Adrenal gland (tissue), 5 donors: ENCODE measurements at regions not wholly inside any gene's neighbourhood (a gene's known extent, or its start where the extent isn't known, plus 50 kb on each side); places are given as distances from the start of the nearest gene placed in this dataset.

ENCODE experiments used
- POLR2A ChIP-seq, 2 donors: fragments of 450-650 bp; IDR thresholded peaks; one replicate each; pipeline ENCODE4 v1.6.1; 2017; ENCODE audit warnings: antibody characterized with exemption in 2 of 2, mild to moderate bottlenecking in 2 of 2, moderate library complexity in 1 of 2
- TF ChIP-seq, protein P1 (sequence below), 6 experiments: fragments of 450-650 bp in 4 of 6; fragments of 200-600 bp in 2 of 6; sonication (generic) in 1 of 6; IDR thresholded peaks; 1 replicate in 5 of 6; 2 replicates in 1 of 6; pipeline versions ENCODE4 v1.5.1 to v1.8.0; 2016 to 2021; ENCODE audit warnings: antibody characterized with exemption in 6 of 6, mild to moderate bottlenecking in 2 of 6, moderate library complexity in 1 of 6
- donor health status: DM: no; HTN: no; CAD: no.

DNA sequence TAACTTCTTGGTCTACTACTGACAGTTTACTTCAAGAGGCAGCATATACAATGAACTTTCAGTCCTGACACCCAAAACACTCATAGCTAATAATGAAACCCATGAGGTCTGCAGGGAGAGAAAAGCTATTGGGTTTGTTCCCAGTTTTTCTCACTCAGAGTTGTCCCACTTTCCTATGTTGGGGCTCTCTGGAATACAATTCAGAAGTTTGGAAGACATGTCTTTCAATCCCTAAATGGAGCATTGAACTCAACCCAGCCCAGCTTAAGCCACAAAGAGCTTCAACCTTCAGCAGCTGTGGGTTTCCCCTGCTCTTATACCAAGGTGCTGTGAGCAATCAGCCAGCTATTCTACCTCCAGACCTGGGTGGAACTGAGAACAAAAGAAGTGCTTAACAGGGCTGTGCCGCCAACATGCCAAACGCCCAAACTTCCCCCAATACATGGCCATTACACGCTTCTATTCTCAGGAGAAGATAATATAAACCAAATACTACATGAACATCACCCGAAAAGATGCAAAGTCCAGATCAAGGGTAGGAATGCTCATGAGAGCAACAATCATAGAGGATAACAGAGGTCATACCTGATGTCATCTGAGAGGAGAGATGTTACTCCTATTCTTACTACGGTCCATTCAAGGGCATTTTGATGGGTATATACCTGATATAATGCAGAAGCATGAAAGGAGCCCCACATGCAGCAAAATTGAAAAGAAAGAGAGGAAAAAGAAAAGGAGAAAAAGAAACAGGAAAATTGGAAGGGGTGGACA, 131.2 kb upstream of the TGFBR2 start:
- TF ChIP-seq, protein P1, sequence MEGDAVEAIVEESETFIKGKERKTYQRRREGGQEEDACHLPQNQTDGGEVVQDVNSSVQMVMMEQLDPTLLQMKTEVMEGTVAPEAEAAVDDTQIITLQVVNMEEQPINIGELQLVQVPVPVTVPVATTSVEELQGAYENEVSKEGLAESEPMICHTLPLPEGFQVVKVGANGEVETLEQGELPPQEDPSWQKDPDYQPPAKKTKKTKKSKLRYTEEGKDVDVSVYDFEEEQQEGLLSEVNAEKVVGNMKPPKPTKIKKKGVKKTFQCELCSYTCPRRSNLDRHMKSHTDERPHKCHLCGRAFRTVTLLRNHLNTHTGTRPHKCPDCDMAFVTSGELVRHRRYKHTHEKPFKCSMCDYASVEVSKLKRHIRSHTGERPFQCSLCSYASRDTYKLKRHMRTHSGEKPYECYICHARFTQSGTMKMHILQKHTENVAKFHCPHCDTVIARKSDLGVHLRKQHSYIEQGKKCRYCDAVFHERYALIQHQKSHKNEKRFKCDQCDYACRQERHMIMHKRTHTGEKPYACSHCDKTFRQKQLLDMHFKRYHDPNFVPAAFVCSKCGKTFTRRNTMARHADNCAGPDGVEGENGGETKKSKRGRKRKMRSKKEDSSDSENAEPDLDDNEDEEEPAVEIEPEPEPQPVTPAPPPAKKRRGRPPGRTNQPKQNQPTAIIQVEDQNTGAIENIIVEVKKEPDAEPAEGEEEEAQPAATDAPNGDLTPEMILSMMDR (IDR thresholded peaks at IDR 0.05), result no peak
- TF ChIP-seq POLR2A (IDR thresholded peaks at IDR 0.05), result no peak
